ENCODE measurements at regions not wholly inside any gene's neighbourhood (a gene's known extent, or its start where the extent isn't known, plus 50 kb on each side); places are given as distances from the start of the nearest gene placed in this dataset.

DNA sequence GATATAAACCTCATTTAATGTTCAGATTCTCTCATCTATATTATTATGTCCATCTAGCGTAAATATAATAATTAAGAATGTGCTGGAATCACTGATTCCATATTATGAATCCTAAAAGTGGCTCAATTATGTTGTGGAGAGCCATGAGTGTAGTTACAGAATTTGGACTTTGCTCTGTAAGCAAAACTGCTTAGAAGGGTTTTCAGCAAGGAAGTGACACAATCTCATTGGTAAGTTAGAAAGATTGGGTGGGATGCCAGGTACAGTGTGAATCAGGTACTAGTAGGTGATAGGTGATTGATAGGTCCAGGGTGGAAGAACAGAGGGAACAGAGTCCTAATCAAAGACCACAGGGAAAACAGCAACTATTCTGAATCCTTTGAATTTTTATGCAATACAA lies 74.9 kb upstream of the ABLIM1 start:
- TF ChIP-seq, protein P1, sequence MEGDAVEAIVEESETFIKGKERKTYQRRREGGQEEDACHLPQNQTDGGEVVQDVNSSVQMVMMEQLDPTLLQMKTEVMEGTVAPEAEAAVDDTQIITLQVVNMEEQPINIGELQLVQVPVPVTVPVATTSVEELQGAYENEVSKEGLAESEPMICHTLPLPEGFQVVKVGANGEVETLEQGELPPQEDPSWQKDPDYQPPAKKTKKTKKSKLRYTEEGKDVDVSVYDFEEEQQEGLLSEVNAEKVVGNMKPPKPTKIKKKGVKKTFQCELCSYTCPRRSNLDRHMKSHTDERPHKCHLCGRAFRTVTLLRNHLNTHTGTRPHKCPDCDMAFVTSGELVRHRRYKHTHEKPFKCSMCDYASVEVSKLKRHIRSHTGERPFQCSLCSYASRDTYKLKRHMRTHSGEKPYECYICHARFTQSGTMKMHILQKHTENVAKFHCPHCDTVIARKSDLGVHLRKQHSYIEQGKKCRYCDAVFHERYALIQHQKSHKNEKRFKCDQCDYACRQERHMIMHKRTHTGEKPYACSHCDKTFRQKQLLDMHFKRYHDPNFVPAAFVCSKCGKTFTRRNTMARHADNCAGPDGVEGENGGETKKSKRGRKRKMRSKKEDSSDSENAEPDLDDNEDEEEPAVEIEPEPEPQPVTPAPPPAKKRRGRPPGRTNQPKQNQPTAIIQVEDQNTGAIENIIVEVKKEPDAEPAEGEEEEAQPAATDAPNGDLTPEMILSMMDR (IDR thresholded peaks at IDR 0.05; ENCODE audit: insufficient read depth, low read depth, low read length), result no peak
- no peak for TF ChIP-seq EZH2 (IDR thresholded peaks at IDR 0.05; ENCODE audit: insufficient read depth, low read length)

Measured in astrocyte (in vitro differentiated cells and primary cell).